Spinal cord (tissue), 9 donors: ENCODE measurements at regions not wholly inside any gene's neighbourhood (a gene's known extent, or its start where the extent isn't known, plus 50 kb on each side); places are given as distances from the start of the nearest gene placed in this dataset.
"Not testable (repeated sequence)": the region's sequence is repeated elsewhere in the genome, so short reads cannot be mapped to it uniquely, and the experiment has no call there.

ENCODE experiments used
- DNase-seq, 6 donors: peaks; one replicate each; pipeline versions ENCODE4 v3.0.0 to v3.0.0-alpha.2; 2013 to 2015; ENCODE audit warnings: low spot score in 6 of 6, low read depth in 4 of 6
- H3K27ac ChIP-seq: one replicate; pipeline ENCODE4 v1.5.1; 2013; ENCODE audit warnings: low read depth, low read length, control low read depth
- H3K27me3 ChIP-seq: one replicate; pipeline ENCODE4 v1.6.1; 2013; ENCODE audit warnings: low read length; ENCODE audit not compliant: control insufficient read depth, insufficient read depth
- H3K36me3 ChIP-seq: one replicate; pipeline ENCODE4 v1.6.1; 2013; ENCODE audit warnings: low read length; ENCODE audit not compliant: control insufficient read depth, insufficient read depth
- H3K4me1 ChIP-seq: one replicate; pipeline ENCODE4 v1.6.1; 2013; ENCODE audit warnings: low read length; ENCODE audit not compliant: control insufficient read depth, insufficient read depth
- H3K4me3 ChIP-seq: one replicate; pipeline ENCODE4 v1.5.1; 2013; ENCODE audit warnings: low read depth, low read length, control low read depth
- H3K9me3 ChIP-seq: one replicate; pipeline ENCODE4 v1.6.1; 2013; ENCODE audit warnings: low read length; ENCODE audit not compliant: control insufficient read depth, insufficient read depth
- WGBS: methylation state at CpG from one replicate; pipeline ENCODE4 v1.1.5; 2013; ENCODE audit warnings: missing lambda C conversion rate; ENCODE audit not compliant: insufficient coverage; 5-methylcytosine and 5-hydroxymethylcytosine counted together
- donor health status: healthy.

DNA sequence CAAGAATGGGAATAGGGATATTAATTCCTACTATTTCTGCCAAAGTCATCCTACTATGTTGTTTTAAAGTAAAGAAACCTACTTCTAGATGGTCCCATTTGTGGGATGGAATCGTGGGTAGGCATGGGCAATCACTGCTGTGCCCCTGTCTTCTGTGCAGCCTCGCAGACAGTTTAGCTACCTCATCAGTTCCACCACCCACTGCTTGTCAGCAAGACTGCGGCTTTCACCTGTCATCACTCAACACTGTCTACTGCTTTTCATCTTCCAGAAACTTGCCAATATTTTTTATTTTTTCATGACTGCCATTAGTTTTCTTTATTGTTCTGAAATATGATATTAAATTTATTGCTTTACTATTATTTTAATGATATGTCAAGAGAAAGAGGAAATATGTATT, 368.1 kb upstream of the KYNU start:
- WGBS = 87% methylated on average over 3 of the region's 3 CpGs
- Histone ChIP-seq H3K36me3 (no peaks in the 10 kb centered on the region), H3K27me3 (no peaks in the 10 kb centered on the region), H3K9me3 (no peaks in the 10 kb centered on the region), H3K4me1 (no peaks in the 10 kb centered on the region), H3K27ac (no peak overlapping the region), H3K4me3 (no peak overlapping the region)
- DNase-seq = no peak

GRCh38 chr2:142504754-142505153, 372.7 kb upstream of the KYNU start:
- Histone ChIP-seq H3K36me3 (no peaks in the 10 kb centered on the region), H3K4me1 (no peaks in the 10 kb centered on the region), H3K27ac (no peak overlapping the region), H3K4me3 (no peak overlapping the region), H3K9me3 (no peaks in the 10 kb centered on the region), H3K27me3 (no peaks in the 10 kb centered on the region)
- DNase-seq = no peak
- WGBS = no CpG with 5 or more reads among the region's 1 CpG

DNA sequence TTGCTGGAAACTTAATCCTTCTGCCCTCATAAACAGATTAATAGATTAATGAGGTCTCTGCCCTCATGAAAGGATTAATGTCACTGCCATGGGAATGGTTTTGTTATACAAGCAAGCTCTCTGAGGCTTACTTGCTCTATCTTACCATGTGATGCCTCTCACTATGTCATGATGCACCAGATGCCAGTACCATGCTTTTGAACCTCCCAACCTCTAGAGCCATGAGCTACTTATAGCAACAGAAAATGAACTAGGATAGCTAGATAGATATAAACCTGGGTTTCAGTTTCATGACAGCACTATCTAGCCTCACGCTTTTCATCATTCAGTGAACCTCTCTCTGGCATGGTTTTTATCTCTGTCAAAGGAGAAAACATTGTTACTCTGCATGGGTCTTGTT, 371.6 kb upstream of the LRP1B start:
- no peak for DNase-seq
- Histone ChIP-seq H3K4me1 (no peaks in the 10 kb centered on the region), H3K27me3 (no peaks in the 10 kb centered on the region), H3K9me3 (no peaks in the 10 kb centered on the region), H3K27ac (no peak overlapping the region), H3K4me3 (no peak overlapping the region), H3K36me3 (no peaks in the 10 kb centered on the region)
- WGBS = no CpG with 5 or more reads among the region's 1 CpG

DNA sequence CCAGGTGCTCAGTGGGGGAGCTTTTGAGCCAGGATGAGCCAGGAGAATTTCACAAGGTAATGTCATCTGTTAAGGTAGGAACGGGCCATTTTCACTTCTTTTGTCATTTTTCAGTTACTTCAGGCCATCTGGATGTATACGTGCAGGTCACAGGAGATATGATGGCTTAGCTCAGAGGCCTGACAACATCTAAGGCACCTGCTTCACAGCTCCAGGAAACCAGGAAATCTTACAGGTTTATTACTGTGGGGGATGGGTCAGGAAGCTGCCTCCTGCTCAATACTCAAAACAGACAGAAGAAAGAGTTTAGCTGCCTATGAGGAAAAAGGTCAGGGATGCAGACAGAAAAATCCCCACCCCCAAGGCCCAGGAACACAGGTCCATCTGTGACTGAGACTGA, 364.3 kb upstream of the LRP1B start:
- Histone ChIP-seq H3K27me3 (no peaks in the 10 kb centered on the region), H3K4me3 (no peak overlapping the region), H3K9me3 (peaks cover 1% of the 10 kb centered on the region), H3K4me1 (no peaks in the 10 kb centered on the region), H3K27ac (no peak overlapping the region), H3K36me3 (no peaks in the 10 kb centered on the region)
- no peak for DNase-seq
- 83% methylated on average over 1 of the region's 2 CpGs for WGBS

- 67% methylated on average over 1 of the region's 3 CpGs for WGBS
- not testable (repeated sequence) for H3K36me3 ChIP-seq, H3K9me3 ChIP-seq, H3K27me3 ChIP-seq, DNase-seq, H3K4me1 ChIP-seq, H3K4me3 ChIP-seq, H3K27ac ChIP-seq
Observed at GRCh38 chr2:142489631-142490030, 358.8 kb upstream of the LRP1B start.

GRCh38 chr2:142484111-142484510, 353.3 kb upstream of the LRP1B start:
- H3K27ac ChIP-seq = no peak overlapping the region
- H3K36me3 ChIP-seq = no peaks in the 10 kb centered on the region
- no peaks in the 10 kb centered on the region for H3K4me1 ChIP-seq
- no peak for DNase-seq
- H3K9me3 ChIP-seq = peaks cover 3% of the 10 kb centered on the region
- H3K4me3 ChIP-seq = no peak overlapping the region
- H3K27me3 ChIP-seq = no peaks in the 10 kb centered on the region
- 100% methylated on average over 2 of the region's 2 CpGs for WGBS

DNA sequence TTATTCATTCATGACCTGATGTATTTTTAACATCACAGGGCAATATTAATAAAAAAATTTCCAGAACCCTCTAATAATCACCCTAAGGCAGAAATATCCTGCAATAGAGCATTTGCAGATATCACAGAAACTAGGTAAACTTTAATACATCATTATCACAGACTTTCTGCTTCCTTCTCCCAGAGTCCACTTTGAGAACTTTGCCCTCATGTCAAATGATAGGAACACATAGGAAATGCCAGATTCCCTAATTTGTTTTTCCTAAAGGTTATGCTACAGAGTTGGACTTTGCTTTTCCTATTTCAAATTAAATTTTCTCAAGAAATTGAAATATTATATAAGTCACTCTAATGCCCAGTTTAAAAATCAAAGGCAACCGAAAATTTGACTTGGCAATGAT, 352.8 kb upstream of the LRP1B start:
- Histone ChIP-seq H3K9me3 (peaks cover 3% of the 10 kb centered on the region), H3K36me3 (no peaks in the 10 kb centered on the region), H3K27me3 (no peaks in the 10 kb centered on the region), H3K4me1 (no peaks in the 10 kb centered on the region), H3K27ac (no peak overlapping the region), H3K4me3 (no peak overlapping the region)
- no CpG with 5 or more reads among the region's 1 CpG for WGBS
- no peak for DNase-seq

DNA sequence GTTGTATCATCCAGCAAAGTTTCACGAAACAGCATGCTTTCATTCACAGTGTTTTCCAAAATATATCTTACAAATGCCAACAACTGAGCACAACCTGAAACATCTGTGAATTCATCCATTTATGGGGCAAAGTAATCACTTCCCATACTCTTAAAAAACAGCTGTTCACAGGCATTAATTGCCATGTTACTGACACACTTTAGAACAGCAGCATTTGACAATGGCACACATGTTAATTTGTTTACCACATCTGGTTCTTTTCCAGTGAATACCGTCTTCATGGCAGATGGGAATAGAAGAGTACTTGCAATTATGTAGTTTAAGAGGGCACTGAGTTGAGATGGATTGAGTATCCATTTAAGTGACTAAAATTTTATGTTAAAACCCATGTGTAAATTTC, 347.4 kb upstream of the LRP1B start:
- H3K27me3 ChIP-seq = no peaks in the 10 kb centered on the region
- 36% methylated on average over 1 of the region's 2 CpGs for WGBS
- DNase-seq = peak in 2 of 6 donors; percentile 1 to 75

DNA sequence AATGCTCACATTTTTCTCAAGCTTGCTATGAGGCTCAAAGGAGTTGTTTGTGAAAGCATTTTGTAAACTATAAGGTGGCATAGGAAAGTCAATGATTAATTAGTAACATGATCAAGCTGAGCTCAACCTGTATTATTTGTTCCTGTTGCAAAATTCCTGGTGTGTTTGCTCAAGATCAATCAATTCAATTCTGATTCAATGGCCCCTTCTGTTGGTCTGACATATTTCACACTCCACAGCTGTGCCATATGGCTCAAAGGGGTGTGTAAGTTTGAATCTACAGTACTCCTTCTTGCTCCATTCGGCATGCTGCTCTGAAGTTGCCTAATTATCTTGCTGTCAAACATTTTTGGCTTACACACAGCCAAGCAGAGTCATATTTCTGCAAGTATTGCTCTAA, 341.6 kb upstream of the LRP1B start:
- no peaks in the 10 kb centered on the region for H3K27me3 ChIP-seq
- no peak overlapping the region for H3K4me3 ChIP-seq
- no peaks in the 10 kb centered on the region for H3K36me3 ChIP-seq
- no peaks in the 10 kb centered on the region for H3K4me1 ChIP-seq
- peak in 1 of 6 donors; percentile 3 for DNase-seq
- 67% methylated on average over 1 of the region's 1 CpG for WGBS
- no peak overlapping the region for H3K27ac ChIP-seq
- H3K9me3 ChIP-seq = no peaks in the 10 kb centered on the region

More for the DNA sequence above, 347.4 kb upstream of the LRP1B start:
- Histone ChIP-seq H3K27ac (no peak overlapping the region), H3K4me1 (no peaks in the 10 kb centered on the region), H3K4me3 (no peak overlapping the region), H3K36me3 (no peaks in the 10 kb centered on the region), H3K9me3 (no peaks in the 10 kb centered on the region)

DNA sequence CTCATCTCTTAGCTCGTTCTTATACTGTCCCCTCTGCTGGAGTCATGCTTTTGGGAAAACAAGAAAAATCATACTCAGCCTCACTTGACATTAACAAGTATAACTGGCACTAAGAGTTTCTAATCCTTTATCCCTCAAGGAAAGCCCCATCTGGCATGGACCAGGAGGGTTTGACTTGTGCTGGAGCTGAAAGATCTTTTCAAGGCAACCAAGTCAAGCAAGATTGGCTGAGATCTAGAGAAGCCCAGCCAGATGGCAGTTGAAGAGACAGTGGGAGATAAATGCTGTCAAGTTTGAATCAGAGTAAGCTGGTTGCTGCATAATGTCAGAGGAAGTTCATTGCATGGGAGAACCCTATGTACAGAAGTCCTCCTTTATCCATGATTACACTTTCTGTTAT, 336.5 kb upstream of the LRP1B start:
- Histone ChIP-seq H3K27me3 (no peaks in the 10 kb centered on the region), H3K4me3 (no peak overlapping the region), H3K36me3 (no peaks in the 10 kb centered on the region), H3K9me3 (no peaks in the 10 kb centered on the region), H3K4me1 (no peaks in the 10 kb centered on the region), H3K27ac (no peak overlapping the region)
- 100% methylated on average over 1 of the region's 1 CpG for WGBS
- DNase-seq = peak in 1 of 6 donors; percentile 23
